ENCODE measurements at regions not wholly inside any gene's neighbourhood (a gene's known extent, or its start where the extent isn't known, plus 50 kb on each side); places are given as distances from the start of the nearest gene placed in this dataset.

DNA sequence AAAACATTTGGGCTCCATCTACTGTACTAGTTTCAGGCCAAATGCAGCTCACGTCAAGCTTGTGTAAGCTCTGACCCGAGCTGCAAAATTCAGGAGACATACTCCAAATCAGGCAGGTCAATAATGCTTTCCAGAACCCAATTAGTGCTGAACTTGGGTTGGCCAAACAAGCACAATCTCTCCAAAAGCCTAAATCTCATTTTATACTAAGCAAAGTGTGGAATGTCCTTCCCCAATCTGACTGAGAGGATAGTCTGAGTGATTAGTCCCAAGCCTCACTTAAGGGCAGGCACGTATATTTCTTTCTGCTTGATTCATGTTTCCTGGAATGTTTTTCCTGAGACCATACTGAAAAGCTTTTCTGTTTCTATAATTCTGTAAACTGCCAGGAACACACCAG lies 79.9 kb downstream of the NKX6-1 start:
- no peak overlapping the region for H2AFZ ChIP-seq
- H3K79me2 ChIP-seq (replicated peaks; ENCODE audit: insufficient read depth), result no peaks in the 10 kb centered on the region
- Mint-ChIP-seq H3K4me3 (no peak overlapping the region), H3K27me3 (ENCODE audit: insufficient read depth, low read depth, poor library complexity) (no peaks in the 10 kb centered on the region), H3K27ac (no peak overlapping the region), H3K9me3 (peaks cover 4% of the 10 kb centered on the region; the same call in 1 of the 3 replicates), H3K4me1 (peaks cover 13% of the 10 kb centered on the region), H3K36me3 (ENCODE audit: low read depth) (0 out of 3 replicates have a peak, but pooled peaks cover 2% of the 10 kb centered on the region)
- DNase-seq (ENCODE audit: low spot score) (no peak), ATAC-seq (no peak)
- H3K4me1 ChIP-seq (ENCODE audit: insufficient read depth), result 0 out of 2 replicates have a peak, but pooled peaks cover 5% of the 10 kb centered on the region
- H4K20me1 ChIP-seq (replicated peaks; ENCODE audit: insufficient read depth), result no peaks in the 10 kb centered on the region
- TF ChIP-seq EZH2 (IDR thresholded peaks at IDR 0.05; ENCODE audit: low read depth, unreplicated experiment) (no peak), NANOG (IDR thresholded peaks at IDR 0.05; ENCODE audit: borderline replicate concordance) (no peak), STAT1 (IDR thresholded peaks at IDR 0.05; ENCODE audit: unreplicated experiment) (no peak), JUNB (IDR thresholded peaks at IDR 0.05; ENCODE audit: unreplicated experiment) (no peak), ZNF331 (CRISPR knock-in tag; IDR thresholded peaks at IDR 0.05; ENCODE audit: low read depth) (no peak), CREB1 (CRISPR knock-in tag; IDR thresholded peaks at IDR 0.05; ENCODE audit: low read depth) (no peak), EZH2phosphoT487 (IDR thresholded peaks at IDR 0.05; ENCODE audit: unreplicated experiment) (no peak), ZNF114 (CRISPR knock-in tag; IDR thresholded peaks at IDR 0.05) (no peak), POLR2AphosphoS5 (IDR thresholded peaks at IDR 0.05; ENCODE audit: low read depth) (no peak)
- TF ChIP-seq, protein P1, sequence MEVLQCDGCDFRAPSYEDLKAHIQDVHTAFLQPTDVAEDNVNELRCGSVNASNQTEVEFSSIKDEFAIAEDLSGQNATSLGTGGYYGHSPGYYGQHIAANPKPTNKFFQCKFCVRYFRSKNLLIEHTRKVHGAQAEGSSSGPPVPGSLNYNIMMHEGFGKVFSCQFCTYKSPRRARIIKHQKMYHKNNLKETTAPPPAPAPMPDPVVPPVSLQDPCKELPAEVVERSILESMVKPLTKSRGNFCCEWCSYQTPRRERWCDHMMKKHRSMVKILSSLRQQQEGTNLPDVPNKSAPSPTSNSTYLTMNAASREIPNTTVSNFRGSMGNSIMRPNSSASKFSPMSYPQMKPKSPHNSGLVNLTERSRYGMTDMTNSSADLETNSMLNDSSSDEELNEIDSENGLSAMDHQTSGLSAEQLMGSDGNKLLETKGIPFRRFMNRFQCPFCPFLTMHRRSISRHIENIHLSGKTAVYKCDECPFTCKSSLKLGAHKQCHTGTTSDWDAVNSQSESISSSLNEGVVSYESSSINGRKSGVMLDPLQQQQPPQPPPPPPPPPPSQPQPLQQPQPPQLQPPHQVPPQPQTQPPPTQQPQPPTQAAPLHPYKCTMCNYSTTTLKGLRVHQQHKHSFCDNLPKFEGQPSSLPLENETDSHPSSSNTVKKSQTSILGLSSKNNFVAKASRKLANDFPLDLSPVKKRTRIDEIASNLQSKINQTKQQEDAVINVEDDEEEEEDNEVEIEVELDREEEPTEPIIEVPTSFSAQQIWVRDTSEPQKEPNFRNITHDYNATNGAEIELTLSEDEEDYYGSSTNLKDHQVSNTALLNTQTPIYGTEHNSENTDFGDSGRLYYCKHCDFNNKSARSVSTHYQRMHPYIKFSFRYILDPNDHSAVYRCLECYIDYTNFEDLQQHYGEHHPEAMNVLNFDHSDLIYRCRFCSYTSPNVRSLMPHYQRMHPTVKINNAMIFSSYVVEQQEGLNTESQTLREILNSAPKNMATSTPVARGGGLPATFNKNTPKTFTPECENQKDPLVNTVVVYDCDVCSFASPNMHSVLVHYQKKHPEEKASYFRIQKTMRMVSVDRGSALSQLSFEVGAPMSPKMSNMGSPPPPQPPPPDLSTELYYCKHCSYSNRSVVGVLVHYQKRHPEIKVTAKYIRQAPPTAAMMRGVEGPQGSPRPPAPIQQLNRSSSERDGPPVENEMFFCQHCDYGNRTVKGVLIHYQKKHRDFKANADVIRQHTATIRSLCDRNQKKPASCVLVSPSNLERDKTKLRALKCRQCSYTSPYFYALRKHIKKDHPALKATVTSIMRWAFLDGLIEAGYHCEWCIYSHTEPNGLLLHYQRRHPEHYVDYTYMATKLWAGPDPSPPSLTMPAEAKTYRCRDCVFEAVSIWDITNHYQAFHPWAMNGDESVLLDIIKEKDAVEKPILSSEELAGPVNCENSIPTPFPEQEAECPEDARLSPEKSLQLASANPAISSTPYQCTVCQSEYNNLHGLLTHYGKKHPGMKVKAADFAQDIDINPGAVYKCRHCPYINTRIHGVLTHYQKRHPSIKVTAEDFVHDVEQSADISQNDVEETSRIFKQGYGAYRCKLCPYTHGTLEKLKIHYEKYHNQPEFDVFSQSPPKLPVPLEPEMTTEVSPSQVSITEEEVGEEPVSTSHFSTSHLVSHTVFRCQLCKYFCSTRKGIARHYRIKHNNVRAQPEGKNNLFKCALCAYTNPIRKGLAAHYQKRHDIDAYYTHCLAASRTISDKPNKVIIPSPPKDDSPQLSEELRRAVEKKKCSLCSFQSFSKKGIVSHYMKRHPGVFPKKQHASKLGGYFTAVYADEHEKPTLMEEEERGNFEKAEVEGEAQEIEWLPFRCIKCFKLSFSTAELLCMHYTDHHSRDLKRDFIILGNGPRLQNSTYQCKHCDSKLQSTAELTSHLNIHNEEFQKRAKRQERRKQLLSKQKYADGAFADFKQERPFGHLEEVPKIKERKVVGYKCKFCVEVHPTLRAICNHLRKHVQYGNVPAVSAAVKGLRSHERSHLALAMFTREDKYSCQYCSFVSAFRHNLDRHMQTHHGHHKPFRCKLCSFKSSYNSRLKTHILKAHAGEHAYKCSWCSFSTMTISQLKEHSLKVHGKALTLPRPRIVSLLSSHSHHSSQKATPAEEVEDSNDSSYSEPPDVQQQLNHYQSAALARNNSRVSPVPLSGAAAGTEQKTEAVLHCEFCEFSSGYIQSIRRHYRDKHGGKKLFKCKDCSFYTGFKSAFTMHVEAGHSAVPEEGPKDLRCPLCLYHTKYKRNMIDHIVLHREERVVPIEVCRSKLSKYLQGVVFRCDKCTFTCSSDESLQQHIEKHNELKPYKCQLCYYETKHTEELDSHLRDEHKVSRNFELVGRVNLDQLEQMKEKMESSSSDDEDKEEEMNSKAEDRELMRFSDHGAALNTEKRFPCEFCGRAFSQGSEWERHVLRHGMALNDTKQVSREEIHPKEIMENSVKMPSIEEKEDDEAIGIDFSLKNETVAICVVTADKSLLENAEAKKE (CRISPR knock-in tag; IDR thresholded peaks at IDR 0.05), result no peak
- TF ChIP-seq, protein P2, sequence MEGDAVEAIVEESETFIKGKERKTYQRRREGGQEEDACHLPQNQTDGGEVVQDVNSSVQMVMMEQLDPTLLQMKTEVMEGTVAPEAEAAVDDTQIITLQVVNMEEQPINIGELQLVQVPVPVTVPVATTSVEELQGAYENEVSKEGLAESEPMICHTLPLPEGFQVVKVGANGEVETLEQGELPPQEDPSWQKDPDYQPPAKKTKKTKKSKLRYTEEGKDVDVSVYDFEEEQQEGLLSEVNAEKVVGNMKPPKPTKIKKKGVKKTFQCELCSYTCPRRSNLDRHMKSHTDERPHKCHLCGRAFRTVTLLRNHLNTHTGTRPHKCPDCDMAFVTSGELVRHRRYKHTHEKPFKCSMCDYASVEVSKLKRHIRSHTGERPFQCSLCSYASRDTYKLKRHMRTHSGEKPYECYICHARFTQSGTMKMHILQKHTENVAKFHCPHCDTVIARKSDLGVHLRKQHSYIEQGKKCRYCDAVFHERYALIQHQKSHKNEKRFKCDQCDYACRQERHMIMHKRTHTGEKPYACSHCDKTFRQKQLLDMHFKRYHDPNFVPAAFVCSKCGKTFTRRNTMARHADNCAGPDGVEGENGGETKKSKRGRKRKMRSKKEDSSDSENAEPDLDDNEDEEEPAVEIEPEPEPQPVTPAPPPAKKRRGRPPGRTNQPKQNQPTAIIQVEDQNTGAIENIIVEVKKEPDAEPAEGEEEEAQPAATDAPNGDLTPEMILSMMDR (conservative IDR thresholded peaks at IDR 0.05; ENCODE audit: low read depth in 2 of 2), result no peak
- TF ChIP-seq, protein P3, sequence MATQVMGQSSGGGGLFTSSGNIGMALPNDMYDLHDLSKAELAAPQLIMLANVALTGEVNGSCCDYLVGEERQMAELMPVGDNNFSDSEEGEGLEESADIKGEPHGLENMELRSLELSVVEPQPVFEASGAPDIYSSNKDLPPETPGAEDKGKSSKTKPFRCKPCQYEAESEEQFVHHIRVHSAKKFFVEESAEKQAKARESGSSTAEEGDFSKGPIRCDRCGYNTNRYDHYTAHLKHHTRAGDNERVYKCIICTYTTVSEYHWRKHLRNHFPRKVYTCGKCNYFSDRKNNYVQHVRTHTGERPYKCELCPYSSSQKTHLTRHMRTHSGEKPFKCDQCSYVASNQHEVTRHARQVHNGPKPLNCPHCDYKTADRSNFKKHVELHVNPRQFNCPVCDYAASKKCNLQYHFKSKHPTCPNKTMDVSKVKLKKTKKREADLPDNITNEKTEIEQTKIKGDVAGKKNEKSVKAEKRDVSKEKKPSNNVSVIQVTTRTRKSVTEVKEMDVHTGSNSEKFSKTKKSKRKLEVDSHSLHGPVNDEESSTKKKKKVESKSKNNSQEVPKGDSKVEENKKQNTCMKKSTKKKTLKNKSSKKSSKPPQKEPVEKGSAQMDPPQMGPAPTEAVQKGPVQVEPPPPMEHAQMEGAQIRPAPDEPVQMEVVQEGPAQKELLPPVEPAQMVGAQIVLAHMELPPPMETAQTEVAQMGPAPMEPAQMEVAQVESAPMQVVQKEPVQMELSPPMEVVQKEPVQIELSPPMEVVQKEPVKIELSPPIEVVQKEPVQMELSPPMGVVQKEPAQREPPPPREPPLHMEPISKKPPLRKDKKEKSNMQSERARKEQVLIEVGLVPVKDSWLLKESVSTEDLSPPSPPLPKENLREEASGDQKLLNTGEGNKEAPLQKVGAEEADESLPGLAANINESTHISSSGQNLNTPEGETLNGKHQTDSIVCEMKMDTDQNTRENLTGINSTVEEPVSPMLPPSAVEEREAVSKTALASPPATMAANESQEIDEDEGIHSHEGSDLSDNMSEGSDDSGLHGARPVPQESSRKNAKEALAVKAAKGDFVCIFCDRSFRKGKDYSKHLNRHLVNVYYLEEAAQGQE (IDR thresholded peaks at IDR 0.05; ENCODE audit: unreplicated experiment), result no peak
- TF ChIP-seq, protein P4, sequence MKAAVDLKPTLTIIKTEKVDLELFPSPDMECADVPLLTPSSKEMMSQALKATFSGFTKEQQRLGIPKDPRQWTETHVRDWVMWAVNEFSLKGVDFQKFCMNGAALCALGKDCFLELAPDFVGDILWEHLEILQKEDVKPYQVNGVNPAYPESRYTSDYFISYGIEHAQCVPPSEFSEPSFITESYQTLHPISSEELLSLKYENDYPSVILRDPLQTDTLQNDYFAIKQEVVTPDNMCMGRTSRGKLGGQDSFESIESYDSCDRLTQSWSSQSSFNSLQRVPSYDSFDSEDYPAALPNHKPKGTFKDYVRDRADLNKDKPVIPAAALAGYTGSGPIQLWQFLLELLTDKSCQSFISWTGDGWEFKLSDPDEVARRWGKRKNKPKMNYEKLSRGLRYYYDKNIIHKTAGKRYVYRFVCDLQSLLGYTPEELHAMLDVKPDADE (IDR thresholded peaks at IDR 0.05), result no peak
- H3K27me3 ChIP-seq (ENCODE audit: insufficient read depth), result no peaks in the 10 kb centered on the region
- no peak overlapping the region for H3K4me3 ChIP-seq
- no peaks in the 10 kb centered on the region for H3F3A ChIP-seq (replicated peaks; ENCODE audit: low read depth)
- no peaks in the 10 kb centered on the region; the same call in 1 of the 2 replicates for H3K9me2 ChIP-seq (ENCODE audit: insufficient read depth)
- H3K4me2 ChIP-seq, result no peak overlapping the region
- H3K36me3 ChIP-seq (ENCODE audit: insufficient read depth), result no peaks in the 10 kb centered on the region
- no peak overlapping the region for H3K27ac ChIP-seq (ENCODE audit: low read depth)

Data from GM23338 (cell line).